Aorta (tissue), 5 donors: ENCODE measurements at regions not wholly inside any gene's neighbourhood (a gene's known extent, or its start where the extent isn't known, plus 50 kb on each side); places are given as distances from the start of the nearest gene placed in this dataset.

Experiments used
- ATAC-seq: fragments of 200-7000 bp; cut with Tn5 transposase; one replicate; pipeline ENCODE4 v1.9.1; 2022; ENCODE audit warnings: moderate library complexity; ENCODE audit not compliant: low FRiP score
- DNase-seq, 2 donors: peaks; one replicate each; pipeline ENCODE4 v3.0.0-alpha.2; 2020
- H3K27ac ChIP-seq, 2 donors: one replicate each; pipeline ENCODE4 v1.5.1; 2013; ENCODE audit warnings: low read length in 2 of 2, mild to moderate bottlenecking in 2 of 2, moderate library complexity in 2 of 2, control low read depth in 1 of 2, inconsistent platforms in 1 of 2, low read depth in 1 of 2
- H3K27me3 ChIP-seq, 2 donors: one replicate each; pipeline ENCODE4 v1.6.1; 2013; ENCODE audit warnings: control low read depth in 1 of 2, low read length in 1 of 2, mild to moderate bottlenecking in 1 of 2, moderate library complexity in 1 of 2; ENCODE audit not compliant: insufficient read depth in 2 of 2, control insufficient read depth in 1 of 2
- H3K36me3 ChIP-seq, 2 donors: one replicate each; pipeline ENCODE4 v1.6.1; 2013; ENCODE audit warnings: control low read depth in 1 of 2, low read length in 1 of 2, mild to moderate bottlenecking in 1 of 2; ENCODE audit not compliant: insufficient read depth in 2 of 2, control insufficient read depth in 1 of 2
- H3K4me1 ChIP-seq, 2 donors: one replicate each; pipeline ENCODE4 v1.6.1; 2013; ENCODE audit warnings: low read length in 2 of 2, control low read depth in 1 of 2, mild to moderate bottlenecking in 1 of 2, moderate library complexity in 1 of 2; ENCODE audit not compliant: insufficient read depth in 2 of 2, control insufficient read depth in 1 of 2
- H3K4me3 ChIP-seq, 2 donors: one replicate each; pipeline ENCODE4 v1.5.1; 2013; ENCODE audit warnings: low read length in 2 of 2, control low read depth in 1 of 2, mild to moderate bottlenecking in 1 of 2
- H3K9me3 ChIP-seq: one replicate; pipeline ENCODE4 v1.6.1; 2013; ENCODE audit warnings: mild to moderate bottlenecking, low read length; ENCODE audit not compliant: control insufficient read depth
- WGBS, 2 donors: extraction: QIAGEN DNeasy Blood & Tissue Kit; methylation state at CpG; one replicate each; pipeline ENCODE4 v1.1.7; 2013; 5-methylcytosine and 5-hydroxymethylcytosine counted together
- intact Hi-C, 2 donors: fragments of 100-400 bp; cut with DNase I; formaldehyde crosslinking; loops; one replicate each; pipeline versions ENCODE4 v1.14.2 to v1.15.0; 2022
- donor health status: healthy with polysubstance abuse.
- donor health status: Bipolar disorder and iron deficiency.
- donor health status: DM: no; HTN: no; CAD: no.
- donor health status: DM: no; HTN: no; CAD: no.
- donor health status: DM: yes; HTN: yes; CAD: no.

- ATAC-seq: no peak
- 92 to 93% methylated on average over 2 of the region's 2 CpGs for WGBS, 2 donors
Measured at GRCh38 chr4:132865922-132866321, 283.2 kb upstream of the PCDH10 start.

GRCh38 chr4:132866616-132867015 is 282.5 kb upstream of the PCDH10 start:
- H3K27ac ChIP-seq: no peak overlapping the region
- peaks cover 0 to 2% of the 10 kb centered on the region in 2 donors for H3K27me3 ChIP-seq
- ATAC-seq (no peak), DNase-seq (no peak)
- WGBS, 2 donors: 54 to 57% methylated on average over 4 of the region's 4 CpGs
- no peak overlapping the region for H3K4me3 ChIP-seq
- intact Hi-C loops: no loop called here
- H3K9me3 ChIP-seq: no peaks in the 10 kb centered on the region
- H3K4me1 ChIP-seq: no peaks in the 10 kb centered on the region
- H3K36me3 ChIP-seq: no peaks in the 10 kb centered on the region

More at GRCh38 chr4:132865922-132866321, 283.2 kb upstream of the PCDH10 start:
- Histone ChIP-seq H3K9me3 (no peaks in the 10 kb centered on the region), H3K4me1 (no peaks in the 10 kb centered on the region), H3K36me3 (no peaks in the 10 kb centered on the region), H3K4me3 (no peak overlapping the region), H3K27ac (no peak overlapping the region), H3K27me3 (peaks cover 0 to 2% of the 10 kb centered on the region in 2 donors)
- intact Hi-C loops: no loop called here
- no peak for DNase-seq

- ATAC-seq (no peak), DNase-seq (no peak)
- H3K27ac ChIP-seq: no peak overlapping the region
- intact Hi-C loops: no loop called here
- H3K27me3 ChIP-seq: no peaks in the 10 kb centered on the region
- no peaks in the 10 kb centered on the region for H3K36me3 ChIP-seq
- 68 to 74% methylated on average over 3 of the region's 3 CpGs for WGBS, 2 donors
- no peak overlapping the region for H3K4me3 ChIP-seq
- H3K9me3 ChIP-seq: no peaks in the 10 kb centered on the region
- no peaks in the 10 kb centered on the region for H3K4me1 ChIP-seq
Measured at GRCh38 chr4:132893787-132894186, 255.3 kb upstream of the PCDH10 start.

GRCh38 chr4:132901224-132901623 is 247.9 kb upstream of the PCDH10 start:
- 62 to 68% methylated on average over 1 of the region's 1 CpG for WGBS, 2 donors
- Histone ChIP-seq H3K4me1 (no peaks in the 10 kb centered on the region), H3K4me3 (no peak overlapping the region), H3K36me3 (no peaks in the 10 kb centered on the region), H3K9me3 (no peaks in the 10 kb centered on the region), H3K27me3 (no peaks in the 10 kb centered on the region), H3K27ac (no peak overlapping the region)
- ATAC-seq: no peak
- DNase-seq: no peak
- intact Hi-C loops: no loop called here

GRCh38 chr4:132910229-132910748 is 238.8 kb upstream of the PCDH10 start:
- Histone ChIP-seq H3K4me3 (no peak overlapping the region), H3K27me3 (no peaks in the 10 kb centered on the region), H3K36me3 (no peaks in the 10 kb centered on the region), H3K4me1 (no peaks in the 10 kb centered on the region), H3K9me3 (no peaks in the 10 kb centered on the region), H3K27ac (no peak overlapping the region)
- intact Hi-C loops: no loop called here
- DNase-seq (no peak), ATAC-seq (no peak)
- WGBS, 2 donors: 89 to 90% methylated on average over 1 of the region's 1 CpG

- H3K9me3 ChIP-seq: peaks cover 2% of the 10 kb centered on the region
- H3K27me3 ChIP-seq: no peaks in the 10 kb centered on the region
- 83 to 87% methylated on average over 1 of the region's 1 CpG for WGBS, 2 donors
- H3K4me1 ChIP-seq: no peaks in the 10 kb centered on the region
- H3K27ac ChIP-seq: no peak overlapping the region
- no peaks in the 10 kb centered on the region for H3K36me3 ChIP-seq
- DNase-seq (no peak), ATAC-seq (no peak)
- intact Hi-C loops: no loop called here
- H3K4me3 ChIP-seq: no peak overlapping the region
Measured at GRCh38 chr4:132918096-132918495, 231.0 kb upstream of the PCDH10 start.

- intact Hi-C loops: no loop called here
- Histone ChIP-seq H3K9me3 (peaks cover 2% of the 10 kb centered on the region), H3K27me3 (no peaks in the 10 kb centered on the region), H3K27ac (no peak overlapping the region), H3K36me3 (no peaks in the 10 kb centered on the region), H3K4me1 (no peaks in the 10 kb centered on the region), H3K4me3 (no peak overlapping the region)
- DNase-seq: no peak
- ATAC-seq: no peak
- WGBS, 2 donors: 49 to 51% methylated on average over 3 of the region's 3 CpGs
Measured at GRCh38 chr4:132923516-132923915, 225.6 kb upstream of the PCDH10 start.

GRCh38 chr4:132934911-132935310 is 214.2 kb upstream of the PCDH10 start:
- H3K27me3 ChIP-seq: no peaks in the 10 kb centered on the region
- no peaks in the 10 kb centered on the region for H3K36me3 ChIP-seq
- no peak overlapping the region for H3K4me3 ChIP-seq
- ATAC-seq (no peak), DNase-seq (no peak)
- peaks cover 3% of the 10 kb centered on the region for H3K9me3 ChIP-seq
- no peak overlapping the region for H3K27ac ChIP-seq
- 47 to 61% methylated on average over 2 of the region's 2 CpGs for WGBS, 2 donors
- no peaks in the 10 kb centered on the region for H3K4me1 ChIP-seq
- intact Hi-C loops: no loop called here

- H3K4me1 ChIP-seq: no peaks in the 10 kb centered on the region
- DNase-seq: no peak
- ATAC-seq: no peak
- peaks cover 2% of the 10 kb centered on the region for H3K9me3 ChIP-seq
- no peaks in the 10 kb centered on the region for H3K27me3 ChIP-seq
- no peak overlapping the region for H3K27ac ChIP-seq
- H3K36me3 ChIP-seq: no peaks in the 10 kb centered on the region
- H3K4me3 ChIP-seq: no peak overlapping the region
- intact Hi-C loops: no loop called here
Measured at GRCh38 chr4:132955146-132955545, 193.9 kb upstream of the PCDH10 start.
